CD14-positive monocyte (primary cell): ENCODE measurements at regions not wholly inside any gene's neighbourhood (a gene's known extent, or its start where the extent isn't known, plus 50 kb on each side); places are given as distances from the start of the nearest gene placed in this dataset.

Experiments
- DNase-seq, 3 donors: peaks; one replicate each; pipeline ENCODE4 v3.0.0-alpha.2; 2011 to 2022
- H2AFZ ChIP-seq: 2 replicates; pipeline ENCODE4 v1.6.0; 2012; ENCODE audit warnings: mild to moderate bottlenecking, low read depth, low read length, inconsistent platforms; ENCODE audit not compliant: insufficient read depth, poor library complexity, severe bottlenecking
- H3K27ac ChIP-seq, 2 donors: 1 replicate in 1 of 2; 2 replicates in 1 of 2; pipeline ENCODE4 v1.5.1; 2012 to 2013; ENCODE audit warnings: low read length in 2 of 2, control low read depth in 1 of 2, inconsistent platforms in 1 of 2, low read depth in 1 of 2, mild to moderate bottlenecking in 1 of 2
- H3K27me3 ChIP-seq, 2 donors: one replicate each; pipeline versions ENCODE4 v1.6.0 to v1.6.1; 2011 to 2013; ENCODE audit warnings: low read length in 2 of 2; ENCODE audit not compliant: control insufficient read depth in 2 of 2, insufficient read depth in 2 of 2
- H3K36me3 ChIP-seq, 2 donors: replicated peaks in 1 of 2; 1 replicate in 1 of 2; 2 replicates in 1 of 2; pipeline versions ENCODE4 v1.5.1 to v1.6.1; 2012 to 2013; ENCODE audit warnings: low read length in 2 of 2, control low read depth in 1 of 2, inconsistent platforms in 1 of 2, mild to moderate bottlenecking in 1 of 2; ENCODE audit not compliant: insufficient read depth in 2 of 2, control insufficient read depth in 1 of 2
- H3K4me1 ChIP-seq, 2 donors: 1 replicate in 1 of 2; 2 replicates in 1 of 2; pipeline versions ENCODE4 v1.5.1 to v1.6.1; 2012 to 2013; ENCODE audit warnings: low read length in 2 of 2, control low read depth in 1 of 2, inconsistent platforms in 1 of 2, mild to moderate bottlenecking in 1 of 2, moderate library complexity in 1 of 2; ENCODE audit not compliant: insufficient read depth in 2 of 2, control insufficient read depth in 1 of 2
- H3K4me2 ChIP-seq: replicated peaks from 2 replicates; pipeline ENCODE3; 2012; ENCODE audit warnings: low read length, moderate library complexity, mild to moderate bottlenecking; ENCODE audit not compliant: poor library complexity, severe bottlenecking; ENCODE audit errors: extremely low read depth
- H3K4me3 ChIP-seq, 3 experiments: fragments of 200-600 bp in 1 of 3; sonication (generic) in 1 of 3; replicated peaks in 1 of 3; 1 replicate in 2 of 3; 2 replicates in 1 of 3; pipeline ENCODE4 v1.5.1; 2011 to 2013; ENCODE audit warnings: low read length in 3 of 3, mild to moderate bottlenecking in 3 of 3, control low read depth in 2 of 3, low read depth in 2 of 3, inconsistent platforms in 1 of 3, moderate library complexity in 1 of 3
- H3K79me2 ChIP-seq: 2 replicates; pipeline ENCODE4 v1.6.0; 2012; ENCODE audit warnings: mild to moderate bottlenecking, control low read depth, inconsistent platforms, low read length, moderate library complexity; ENCODE audit not compliant: insufficient read depth
- H3K9ac ChIP-seq: 2 replicates; pipeline ENCODE4 v1.6.0; 2017; ENCODE audit warnings: low read length, mild to moderate bottlenecking; ENCODE audit not compliant: insufficient read depth, poor library complexity, severe bottlenecking
- H3K9me3 ChIP-seq, 2 donors: replicated peaks in 1 of 2; 1 replicate in 1 of 2; 2 replicates in 1 of 2; pipeline versions ENCODE4 v1.5.1 to v1.6.1; 2012 to 2013; ENCODE audit warnings: low read length in 2 of 2, control low read depth in 1 of 2; ENCODE audit not compliant: control insufficient read depth in 1 of 2, insufficient read depth in 1 of 2
- H4K20me1 ChIP-seq: 2 replicates; pipeline ENCODE4 v1.6.0; 2012; ENCODE audit warnings: mild to moderate bottlenecking, low read length, control low read depth, moderate library complexity; ENCODE audit not compliant: insufficient read depth
- H3K27ac Mint-ChIP-seq, 7 donors: one replicate each; pipeline ENCODE4 v1.8.0; 2020; ENCODE audit warnings: mild to moderate bottlenecking in 7 of 7, mixed read lengths in 7 of 7, moderate library complexity in 6 of 7, inconsistent platforms in 2 of 7
- H3K27me3 Mint-ChIP-seq, 3 donors: one replicate each; pipeline ENCODE4 v1.8.0; 2021 to 2022; ENCODE audit warnings: low read depth in 3 of 3, mild to moderate bottlenecking in 3 of 3, mixed read lengths in 3 of 3, moderate library complexity in 3 of 3, inconsistent platforms in 1 of 3
- H3K36me3 Mint-ChIP-seq, 2 donors: one replicate each; pipeline ENCODE4 v1.8.0; 2020; ENCODE audit warnings: mixed read lengths in 2 of 2, inconsistent platforms in 1 of 2, mild to moderate bottlenecking in 1 of 2
- H3K4me1 Mint-ChIP-seq: one replicate; pipeline ENCODE4 v1.8.0; 2020; ENCODE audit warnings: mild to moderate bottlenecking, mixed read lengths
- H3K4me3 Mint-ChIP-seq, 2 donors: one replicate each; pipeline ENCODE4 v1.8.0; 2020; ENCODE audit warnings: mild to moderate bottlenecking in 2 of 2, mixed read lengths in 2 of 2, moderate library complexity in 1 of 2
- H3K9me3 Mint-ChIP-seq, 7 donors: one replicate each; pipeline ENCODE4 v1.8.0; 2020 to 2022; ENCODE audit warnings: mixed read lengths in 7 of 7, mild to moderate bottlenecking in 6 of 7, moderate library complexity in 6 of 7, inconsistent platforms in 2 of 7
- WGBS: methylation state at CpG from one replicate; pipeline ENCODE4 v1.1.5; 2013; ENCODE audit warnings: missing lambda C conversion rate; ENCODE audit not compliant: insufficient coverage; 5-methylcytosine and 5-hydroxymethylcytosine counted together
- intact Hi-C, 2 donors: fragments of 100-400 bp; cut with micrococcal nuclease; formaldehyde crosslinking; loops; one replicate each; pipeline versions ENCODE4 v1.15.0 to v1.15.1; 2023
- TF ChIP-seq, protein P1 (sequence below): fragments of 200-600 bp; IDR thresholded peaks from one replicate; pipeline ENCODE4 v1.8.0; 2022; ENCODE audit warnings: antibody characterized with exemption, mild to moderate bottlenecking

DNA sequence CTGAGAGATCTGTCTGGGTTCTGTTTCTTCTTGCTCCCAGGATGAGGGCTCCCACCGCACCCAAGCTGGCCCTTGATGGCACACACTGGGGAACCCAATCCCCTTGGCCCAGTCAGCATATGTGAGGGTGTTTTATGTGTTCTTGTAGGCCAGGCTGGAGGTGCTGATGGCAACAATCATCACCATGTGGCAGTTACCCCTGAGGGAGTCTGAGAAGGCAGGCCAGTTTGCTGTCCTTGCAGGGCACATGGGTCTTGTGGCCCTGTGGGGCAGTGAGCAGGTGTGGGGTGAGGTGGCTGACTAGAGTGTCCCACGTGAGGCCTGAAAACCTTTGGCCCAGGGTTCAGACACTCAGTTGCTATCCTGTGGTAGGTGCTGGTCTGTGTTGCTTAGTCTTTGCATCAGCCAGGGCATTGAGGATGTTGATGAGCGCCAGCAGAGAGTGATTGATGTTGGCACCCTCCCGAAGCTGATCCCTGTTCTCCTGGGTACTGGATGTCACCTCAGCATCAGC, 2183.0 kb downstream of the TP53TG3F start:
- H3K9me3 Mint-ChIP-seq = peaks cover 20 to 62% (median 23%) of the 10 kb centered on the region in 7 donors

DNA sequence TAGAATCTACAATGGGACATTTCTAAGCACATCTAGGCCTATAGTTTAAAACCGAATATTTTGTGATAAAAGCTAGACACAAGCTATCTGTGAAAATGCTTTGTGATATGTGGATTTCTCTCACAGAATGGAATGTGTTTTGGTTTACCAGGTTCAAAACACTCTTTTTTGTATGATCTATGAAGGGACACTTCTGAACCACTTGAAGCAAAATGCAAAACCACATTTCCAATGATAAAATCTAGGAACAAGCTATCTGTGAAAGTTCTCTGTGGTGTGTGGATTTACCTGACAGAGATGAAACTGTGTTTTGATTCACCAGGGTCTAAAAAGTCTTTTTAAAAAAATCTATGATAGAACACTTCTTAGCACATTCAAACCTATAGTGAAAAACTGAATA, 2192.4 kb downstream of the TP53TG3F start:
- Mint-ChIP-seq H3K4me1 (no peaks in the 10 kb centered on the region), H3K36me3 (no peaks in the 10 kb centered on the region), H3K4me3 (no peak overlapping the region), H3K27ac (no peak overlapping the region), H3K27me3 (no peaks in the 10 kb centered on the region), H3K9me3 (peaks cover 0 to 6% (median 0%) of the 10 kb centered on the region in 7 donors)
- Histone ChIP-seq H3K4me2 (no peak overlapping the region), H3K79me2 (no peaks in the 10 kb centered on the region), H3K9me3 (peaks cover 0 to 19% of the 10 kb centered on the region in 2 donors), H3K27ac (no peak overlapping the region), H3K4me1 (no peaks in the 10 kb centered on the region), H3K4me3 (no peak overlapping the region), H3K9ac (no peak overlapping the region), H2AFZ (no peak overlapping the region), H3K36me3 (no peaks in the 10 kb centered on the region), H4K20me1 (no peaks in the 10 kb centered on the region), H3K27me3 (no peaks in the 10 kb centered on the region)
- TF ChIP-seq, protein P1, sequence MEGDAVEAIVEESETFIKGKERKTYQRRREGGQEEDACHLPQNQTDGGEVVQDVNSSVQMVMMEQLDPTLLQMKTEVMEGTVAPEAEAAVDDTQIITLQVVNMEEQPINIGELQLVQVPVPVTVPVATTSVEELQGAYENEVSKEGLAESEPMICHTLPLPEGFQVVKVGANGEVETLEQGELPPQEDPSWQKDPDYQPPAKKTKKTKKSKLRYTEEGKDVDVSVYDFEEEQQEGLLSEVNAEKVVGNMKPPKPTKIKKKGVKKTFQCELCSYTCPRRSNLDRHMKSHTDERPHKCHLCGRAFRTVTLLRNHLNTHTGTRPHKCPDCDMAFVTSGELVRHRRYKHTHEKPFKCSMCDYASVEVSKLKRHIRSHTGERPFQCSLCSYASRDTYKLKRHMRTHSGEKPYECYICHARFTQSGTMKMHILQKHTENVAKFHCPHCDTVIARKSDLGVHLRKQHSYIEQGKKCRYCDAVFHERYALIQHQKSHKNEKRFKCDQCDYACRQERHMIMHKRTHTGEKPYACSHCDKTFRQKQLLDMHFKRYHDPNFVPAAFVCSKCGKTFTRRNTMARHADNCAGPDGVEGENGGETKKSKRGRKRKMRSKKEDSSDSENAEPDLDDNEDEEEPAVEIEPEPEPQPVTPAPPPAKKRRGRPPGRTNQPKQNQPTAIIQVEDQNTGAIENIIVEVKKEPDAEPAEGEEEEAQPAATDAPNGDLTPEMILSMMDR = no peak
- intact Hi-C loops = no loop called here
- no CpG with 5 or more reads among the region's 1 CpG for WGBS
- DNase-seq = no peak

More for the DNA sequence above, 2183.0 kb downstream of the TP53TG3F start:
- H3K9me3 ChIP-seq = peaks cover 66 to 73% of the 10 kb centered on the region in 2 donors
- no peak overlapping the region for H3K9ac ChIP-seq
- no peak overlapping the region for H2AFZ ChIP-seq
- H3K4me1 ChIP-seq = no peaks in the 10 kb centered on the region
- intact Hi-C loops = no loop called here
- H3K27me3 ChIP-seq = no peaks in the 10 kb centered on the region
- DNase-seq = no peak
- H3K36me3 ChIP-seq = no peaks in the 10 kb centered on the region
- TF ChIP-seq, protein P1 = no peak
- no peaks in the 10 kb centered on the region for H3K27me3 Mint-ChIP-seq
- no peaks in the 10 kb centered on the region for H3K36me3 Mint-ChIP-seq
- H3K79me2 ChIP-seq = no peaks in the 10 kb centered on the region
- H3K4me2 ChIP-seq = no peak overlapping the region
- no peak overlapping the region for H3K27ac Mint-ChIP-seq
- H3K4me1 Mint-ChIP-seq = no peaks in the 10 kb centered on the region
- H3K4me3 ChIP-seq = no peak overlapping the region
- no peaks in the 10 kb centered on the region for H4K20me1 ChIP-seq
- H3K4me3 Mint-ChIP-seq = no peak overlapping the region
- WGBS = 67% methylated on average over 4 of the region's 4 CpGs
- H3K27ac ChIP-seq = no peak overlapping the region
